ENCODE measurements at regions not wholly inside any gene's neighbourhood (a gene's known extent, or its start where the extent isn't known, plus 50 kb on each side); places are given as distances from the start of the nearest gene placed in this dataset.

- no peak for TF ChIP-seq POLR2A (IDR thresholded peaks at IDR 0.05)
- no peak for TF ChIP-seq CTCF (IDR thresholded peaks at IDR 0.05)
These were observed 103.6 kb upstream of the FLRT2 start for GRCh38 chr14:85426068-85426935.
